Lower leg skin (tissue), 3 donors: ENCODE measurements at regions not wholly inside any gene's neighbourhood (a gene's known extent, or its start where the extent isn't known, plus 50 kb on each side); places are given as distances from the start of the nearest gene placed in this dataset.

ENCODE experiments used
- POLR2A ChIP-seq, 2 donors: fragments of 450-650 bp; IDR thresholded peaks; one replicate each; pipeline ENCODE4 v1.6.1; 2016 to 2017; ENCODE audit warnings: antibody characterized with exemption in 2 of 2, mild to moderate bottlenecking in 1 of 2, moderate library complexity in 1 of 2
- TF ChIP-seq, protein P1 (sequence below), 3 donors: fragments of 450-650 bp; IDR thresholded peaks; one replicate each; pipeline ENCODE4 v1.5.1; 2016; ENCODE audit warnings: antibody characterized with exemption in 3 of 3, mild to moderate bottlenecking in 3 of 3, moderate library complexity in 2 of 3

DNA sequence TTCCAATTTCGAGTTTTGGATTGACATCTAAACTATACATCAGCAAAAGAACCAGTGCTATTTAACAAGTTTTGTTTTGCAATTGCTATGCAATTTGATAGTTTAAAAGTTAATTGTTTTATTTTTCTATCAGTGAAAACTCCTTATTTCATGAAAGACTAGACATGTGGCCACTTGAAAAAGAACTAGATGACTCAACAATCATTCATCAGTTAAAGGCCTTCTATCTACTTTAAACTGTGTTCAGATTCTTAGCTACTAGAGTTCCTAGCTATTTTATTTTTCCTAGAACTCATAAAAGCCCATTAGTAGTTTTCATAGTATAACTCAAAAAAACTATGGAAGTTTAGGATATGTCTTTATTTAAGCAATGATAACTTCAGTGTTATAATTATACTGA, 104.6 kb upstream of the LSM8 start:
- no peak for TF ChIP-seq POLR2A (IDR thresholded peaks at IDR 0.05)
- TF ChIP-seq, protein P1, sequence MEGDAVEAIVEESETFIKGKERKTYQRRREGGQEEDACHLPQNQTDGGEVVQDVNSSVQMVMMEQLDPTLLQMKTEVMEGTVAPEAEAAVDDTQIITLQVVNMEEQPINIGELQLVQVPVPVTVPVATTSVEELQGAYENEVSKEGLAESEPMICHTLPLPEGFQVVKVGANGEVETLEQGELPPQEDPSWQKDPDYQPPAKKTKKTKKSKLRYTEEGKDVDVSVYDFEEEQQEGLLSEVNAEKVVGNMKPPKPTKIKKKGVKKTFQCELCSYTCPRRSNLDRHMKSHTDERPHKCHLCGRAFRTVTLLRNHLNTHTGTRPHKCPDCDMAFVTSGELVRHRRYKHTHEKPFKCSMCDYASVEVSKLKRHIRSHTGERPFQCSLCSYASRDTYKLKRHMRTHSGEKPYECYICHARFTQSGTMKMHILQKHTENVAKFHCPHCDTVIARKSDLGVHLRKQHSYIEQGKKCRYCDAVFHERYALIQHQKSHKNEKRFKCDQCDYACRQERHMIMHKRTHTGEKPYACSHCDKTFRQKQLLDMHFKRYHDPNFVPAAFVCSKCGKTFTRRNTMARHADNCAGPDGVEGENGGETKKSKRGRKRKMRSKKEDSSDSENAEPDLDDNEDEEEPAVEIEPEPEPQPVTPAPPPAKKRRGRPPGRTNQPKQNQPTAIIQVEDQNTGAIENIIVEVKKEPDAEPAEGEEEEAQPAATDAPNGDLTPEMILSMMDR (IDR thresholded peaks at IDR 0.05) = no peak
